ENCODE measurements at regions not wholly inside any gene's neighbourhood (a gene's known extent, or its start where the extent isn't known, plus 50 kb on each side); places are given as distances from the start of the nearest gene placed in this dataset.
"Not testable (repeated sequence)": the region's sequence is repeated elsewhere in the genome, so short reads cannot be mapped to it uniquely, and the experiment has no call there.

- no peak for DNase-seq
- H3K4me1 Mint-ChIP-seq, result no peaks in the 10 kb centered on the region
- no peaks in the 10 kb centered on the region for H3K9me3 Mint-ChIP-seq
- no peak overlapping the region for H3K27ac Mint-ChIP-seq
- H3K27me3 Mint-ChIP-seq, result peaks cover 10% of the 10 kb centered on the region
- POLR2A ChIA-PET, result no interaction called here
- no peak overlapping the region for H3K4me3 Mint-ChIP-seq
- CTCF ChIA-PET, result no interaction called here
- H3K36me3 Mint-ChIP-seq (ENCODE audit: low read depth), result no peaks in the 10 kb centered on the region
Observed at GRCh38 chr22:47407461-47408025, 645.1 kb downstream of the TBC1D22A start.

GRCh38 chr22:47406896-47407295 is 644.4 kb downstream of the TBC1D22A start:
- H3K27me3 Mint-ChIP-seq, result peaks cover 9% of the 10 kb centered on the region
- no peaks in the 10 kb centered on the region for H3K9me3 Mint-ChIP-seq
- ChIA-PET CTCF (no interaction called here), POLR2A (no interaction called here)
- no peaks in the 10 kb centered on the region for H3K4me1 Mint-ChIP-seq
- DNase-seq, result no peak
- no peak overlapping the region for H3K27ac Mint-ChIP-seq
- no peak overlapping the region for H3K4me3 Mint-ChIP-seq
- H3K36me3 Mint-ChIP-seq (ENCODE audit: low read depth), result no peaks in the 10 kb centered on the region

GRCh38 chr22:47406180-47406834 is 643.9 kb downstream of the TBC1D22A start:
- peaks cover 5% of the 10 kb centered on the region for H3K27me3 Mint-ChIP-seq
- no peak overlapping the region for H3K27ac Mint-ChIP-seq
- H3K36me3 Mint-ChIP-seq (ENCODE audit: low read depth), result no peaks in the 10 kb centered on the region
- no peaks in the 10 kb centered on the region for H3K4me1 Mint-ChIP-seq
- CTCF ChIA-PET, result no interaction called here
- POLR2A ChIA-PET, result no interaction called here
- no peaks in the 10 kb centered on the region for H3K9me3 Mint-ChIP-seq
- H3K4me3 Mint-ChIP-seq, result no peak overlapping the region
- no peak for DNase-seq

- DNase-seq; H3K27me3 Mint-ChIP-seq; CTCF ChIA-PET; H3K27ac Mint-ChIP-seq; H3K9me3 Mint-ChIP-seq; POLR2A ChIA-PET; H3K4me1 Mint-ChIP-seq; H3K4me3 Mint-ChIP-seq; H3K36me3 Mint-ChIP-seq (ENCODE audit: low read depth): not testable (repeated sequence)
Observed at GRCh38 chr22:47405222-47405621, 642.8 kb downstream of the TBC1D22A start.

GRCh38 chr22:47402876-47403525 is 640.6 kb downstream of the TBC1D22A start:
- H3K36me3 Mint-ChIP-seq (ENCODE audit: low read depth), result no peaks in the 10 kb centered on the region

GRCh38 chr22:47401976-47402770 is 639.7 kb downstream of the TBC1D22A start:
- Mint-ChIP-seq H3K4me3 (no peak overlapping the region), H3K4me1 (no peaks in the 10 kb centered on the region), H3K27ac (no peak overlapping the region), H3K9me3 (no peaks in the 10 kb centered on the region), H3K36me3 (ENCODE audit: low read depth) (no peaks in the 10 kb centered on the region), H3K27me3 (no peaks in the 10 kb centered on the region)
- DNase-seq, result no peak
- ChIA-PET POLR2A (no interaction called here), CTCF (no interaction called here)

More at GRCh38 chr22:47402876-47403525, 640.6 kb downstream of the TBC1D22A start:
- no peaks in the 10 kb centered on the region for H3K27me3 Mint-ChIP-seq
- ChIA-PET CTCF (no interaction called here), POLR2A (no interaction called here)
- no peaks in the 10 kb centered on the region for H3K4me1 Mint-ChIP-seq
- no peak for DNase-seq
- H3K4me3 Mint-ChIP-seq, result no peak overlapping the region
- H3K27ac Mint-ChIP-seq, result no peak overlapping the region
- no peaks in the 10 kb centered on the region for H3K9me3 Mint-ChIP-seq

- CTCF ChIA-PET, result no interaction called here
- POLR2A ChIA-PET, result no interaction called here
- Mint-ChIP-seq H3K9me3 (no peaks in the 10 kb centered on the region), H3K4me1 (no peaks in the 10 kb centered on the region), H3K27me3 (no peaks in the 10 kb centered on the region), H3K4me3 (no peak overlapping the region), H3K36me3 (ENCODE audit: low read depth) (no peaks in the 10 kb centered on the region), H3K27ac (no peak overlapping the region)
- no peak for DNase-seq
Observed at GRCh38 chr22:47401592-47401898, 639.1 kb downstream of the TBC1D22A start.

- H3K9me3 Mint-ChIP-seq, result no peaks in the 10 kb centered on the region
- H3K36me3 Mint-ChIP-seq (ENCODE audit: low read depth), result no peaks in the 10 kb centered on the region
- no peak overlapping the region for H3K27ac Mint-ChIP-seq
- POLR2A ChIA-PET, result no interaction called here
- H3K4me1 Mint-ChIP-seq, result no peaks in the 10 kb centered on the region
- no peaks in the 10 kb centered on the region for H3K27me3 Mint-ChIP-seq
- CTCF ChIA-PET, result interaction anchor here (0.7 kb wide), 1 partner anchor 9 kb away, joined by 3 read pairs; no protein-coding TSS in a partner anchor
- DNase-seq, result no peak
- H3K4me3 Mint-ChIP-seq, result no peak overlapping the region
Observed at GRCh38 chr22:47400701-47401591, 638.5 kb downstream of the TBC1D22A start.

GRCh38 chr22:47400131-47400530 is 637.7 kb downstream of the TBC1D22A start:
- H3K9me3 Mint-ChIP-seq; H3K4me3 Mint-ChIP-seq; H3K36me3 Mint-ChIP-seq (ENCODE audit: low read depth); H3K27ac Mint-ChIP-seq; CTCF ChIA-PET; H3K27me3 Mint-ChIP-seq; POLR2A ChIA-PET; H3K4me1 Mint-ChIP-seq; DNase-seq: not testable (repeated sequence)

- DNase-seq, result no peak
- CTCF ChIA-PET, result no interaction called here
- Mint-ChIP-seq H3K36me3 (ENCODE audit: low read depth) (no peaks in the 10 kb centered on the region), H3K27ac (no peak overlapping the region), H3K27me3 (no peaks in the 10 kb centered on the region), H3K9me3 (no peaks in the 10 kb centered on the region), H3K4me1 (no peaks in the 10 kb centered on the region), H3K4me3 (no peak overlapping the region)
- POLR2A ChIA-PET, result no interaction called here
Observed at GRCh38 chr22:47398921-47399790, 636.7 kb downstream of the TBC1D22A start.

- H3K4me1 Mint-ChIP-seq, result no peaks in the 10 kb centered on the region
- H3K9me3 Mint-ChIP-seq, result no peaks in the 10 kb centered on the region
- no peak for DNase-seq
- CTCF ChIA-PET, result no interaction called here
- no peak overlapping the region for H3K4me3 Mint-ChIP-seq
- H3K36me3 Mint-ChIP-seq (ENCODE audit: low read depth), result no peaks in the 10 kb centered on the region
- no peak overlapping the region for H3K27ac Mint-ChIP-seq
- no peaks in the 10 kb centered on the region for H3K27me3 Mint-ChIP-seq
- POLR2A ChIA-PET, result no interaction called here
Observed at GRCh38 chr22:47398491-47398890, 636.0 kb downstream of the TBC1D22A start.

- no peaks in the 10 kb centered on the region for H3K36me3 Mint-ChIP-seq (ENCODE audit: low read depth)
- no peak overlapping the region for H3K4me3 Mint-ChIP-seq
- H3K9me3 Mint-ChIP-seq, result no peaks in the 10 kb centered on the region
- no peak for DNase-seq
- H3K27ac Mint-ChIP-seq, result no peak overlapping the region
- H3K27me3 Mint-ChIP-seq, result no peaks in the 10 kb centered on the region
- H3K4me1 Mint-ChIP-seq, result no peaks in the 10 kb centered on the region
- CTCF ChIA-PET, result interaction anchor here (0.6 kb wide), 1 partner anchor 139 kb away, joined by 3 read pairs; no protein-coding TSS in a partner anchor
- POLR2A ChIA-PET, result no interaction called here
Observed at GRCh38 chr22:47397673-47398072, 635.2 kb downstream of the TBC1D22A start.

Data from activated CD4-positive, alpha-beta T cell treated with anti-CD3 and anti-CD28 coated beads, Interleukin-2, amount 10 ng/mL, durations not matched to agents 7 days and 5 days (primary cell).